ENCODE measurements at regions not wholly inside any gene's neighbourhood (a gene's known extent, or its start where the extent isn't known, plus 50 kb on each side); places are given as distances from the start of the nearest gene placed in this dataset.
A peak's percentile ranks its signal among the peaks of the same experiment; 100 is the strongest.
"Not testable (repeated sequence)": the region's sequence is repeated elsewhere in the genome, so short reads cannot be mapped to it uniquely, and the experiment has no call there.

DNA sequence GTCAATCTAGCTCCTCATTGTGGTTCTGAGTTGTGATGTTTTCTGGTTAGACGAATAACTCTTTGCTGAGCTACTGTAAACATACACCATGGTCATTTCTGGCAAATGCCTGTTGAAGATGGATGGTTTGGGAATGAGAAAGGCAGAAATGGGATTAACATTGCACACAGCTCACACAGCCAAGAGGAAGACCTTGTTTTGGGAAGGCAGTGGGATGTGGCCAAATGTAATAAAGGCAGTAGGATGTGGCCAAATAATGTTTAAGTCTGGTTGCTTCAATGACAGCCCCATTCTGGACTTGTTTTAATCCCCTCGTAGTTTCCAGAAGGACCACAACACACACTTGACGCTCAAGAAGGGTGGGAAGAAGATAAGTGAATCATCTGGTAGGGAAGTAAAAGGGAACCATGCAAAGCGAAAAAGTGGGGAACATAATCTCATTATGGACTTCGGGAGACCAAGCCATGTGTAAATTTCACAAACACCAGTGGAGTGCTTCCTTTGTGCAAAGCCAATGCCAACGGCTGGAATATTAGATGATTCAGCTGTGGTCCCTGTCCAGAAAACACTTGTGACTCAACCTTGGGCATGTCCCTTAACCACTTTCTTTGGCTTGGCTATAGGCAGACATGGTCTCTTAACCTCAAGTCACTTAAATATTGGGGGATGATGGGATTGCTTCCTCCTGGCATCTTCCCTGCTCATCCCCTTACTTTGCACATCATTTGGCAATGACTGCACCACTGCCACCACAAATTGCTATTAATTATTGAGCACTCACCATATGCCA is 284.4 kb upstream of the CRY1 start:
- DNase-seq = no peak

DNA sequence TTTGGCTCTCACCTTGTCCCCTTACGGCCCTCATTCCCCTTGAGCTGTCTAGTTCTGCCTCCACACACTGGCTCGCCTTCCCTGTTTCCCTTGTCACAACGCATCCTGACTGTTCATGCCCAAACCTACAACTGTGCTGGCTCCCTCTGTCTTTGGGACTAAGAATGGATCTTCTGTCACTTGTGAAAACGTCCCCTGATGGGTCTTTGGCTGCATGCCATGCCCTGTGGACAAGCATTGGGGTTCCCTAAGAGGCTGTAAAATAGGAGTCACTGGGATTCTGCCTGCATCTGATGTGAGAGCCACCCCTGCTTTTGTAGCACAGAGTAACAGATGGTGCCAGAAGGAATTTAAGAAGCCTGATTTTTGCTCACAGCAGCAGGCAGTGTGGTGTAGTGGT is 285.3 kb upstream of the CRY1 start:
- no peak for DNase-seq

DNA sequence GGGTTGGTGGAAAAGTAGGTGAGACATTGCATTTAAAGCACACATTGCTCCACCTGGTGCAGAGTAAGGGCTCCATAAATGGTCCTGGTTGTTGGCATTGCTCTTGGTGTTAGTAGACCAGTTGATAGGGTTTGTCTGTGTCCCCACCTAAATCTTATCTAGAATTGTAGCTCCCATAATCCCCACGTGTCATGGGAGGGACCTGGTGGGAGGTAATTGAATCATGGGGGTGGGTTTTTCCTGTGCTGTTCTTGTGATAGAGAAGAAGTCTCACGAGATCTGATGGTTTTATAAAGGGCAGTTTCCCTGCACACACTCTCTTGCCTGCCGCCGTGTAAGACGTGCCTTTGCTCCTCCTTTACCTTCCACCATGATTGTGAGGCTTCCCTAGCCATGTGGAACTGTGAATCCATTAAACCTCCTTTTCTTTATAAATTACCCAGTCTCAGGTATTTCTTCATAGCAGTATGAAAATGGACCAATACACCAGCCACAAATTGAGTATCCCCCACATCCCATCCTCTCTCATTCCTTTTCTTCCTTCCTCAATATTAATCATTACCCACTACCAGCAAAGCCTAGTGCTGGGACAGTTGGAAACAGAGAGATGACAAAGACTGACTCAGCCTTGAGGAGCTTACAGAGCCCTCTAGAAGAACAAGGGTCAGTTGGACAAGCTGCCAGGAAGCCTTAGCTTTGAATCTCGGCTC is 285.9 kb upstream of the CRY1 start:
- DNase-seq = not testable (repeated sequence)

DNA sequence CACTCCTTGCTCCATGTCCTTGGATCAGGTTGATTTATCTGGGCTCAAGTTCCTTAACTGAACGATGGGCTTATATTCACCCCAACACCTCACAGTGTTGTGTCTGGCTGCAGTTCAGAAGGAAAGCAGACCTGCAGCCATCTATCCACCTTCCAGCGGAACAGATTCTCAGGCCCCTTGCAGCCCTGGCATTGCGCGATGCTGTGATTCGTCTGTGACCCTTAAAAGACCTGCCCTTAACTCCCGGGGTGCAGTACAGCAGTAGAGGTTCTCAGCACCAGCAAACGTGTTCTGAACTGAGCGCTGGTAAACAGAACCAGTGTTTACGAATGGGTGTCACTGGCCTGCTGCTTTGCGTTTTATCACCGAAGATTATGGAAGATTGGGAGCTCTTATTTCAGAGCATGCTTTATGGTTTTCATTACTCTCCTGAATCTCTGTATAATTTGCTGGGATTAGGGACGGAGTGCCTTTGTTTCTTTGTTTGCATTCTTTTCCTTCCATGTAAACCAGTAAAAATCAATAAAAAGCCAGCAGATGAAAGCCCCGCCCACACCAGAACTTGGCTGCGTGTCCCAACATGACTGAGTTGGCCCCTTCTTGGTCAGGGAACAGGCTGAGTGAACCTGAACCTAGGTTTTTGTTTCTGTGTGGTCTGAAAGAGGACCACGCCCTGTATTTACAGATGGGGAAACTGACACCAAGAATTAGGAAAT is 286.7 kb upstream of the CRY1 start:
- peak; percentile 44 to 49 for DNase-seq

DNA sequence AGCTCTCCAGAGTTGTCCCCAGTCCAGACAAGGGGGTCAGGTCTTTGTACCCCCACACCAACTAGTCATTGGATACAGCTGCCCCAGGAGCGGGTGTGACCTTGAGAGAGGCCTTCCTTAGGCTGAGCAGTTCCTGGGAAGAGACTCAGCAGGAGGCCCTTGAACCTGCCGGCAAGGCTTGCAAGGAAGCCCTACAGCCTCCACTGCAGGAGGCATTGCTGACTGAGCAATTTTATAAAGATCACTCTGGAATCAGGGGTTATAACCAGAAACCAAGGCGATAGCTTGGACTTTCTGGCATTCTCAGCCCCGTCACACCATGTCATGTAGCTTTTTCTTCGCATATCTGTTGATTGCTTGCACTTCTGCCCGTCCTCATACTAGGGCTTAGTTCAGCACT is 291.3 kb upstream of the CRY1 start:
- no peak for DNase-seq

DNA sequence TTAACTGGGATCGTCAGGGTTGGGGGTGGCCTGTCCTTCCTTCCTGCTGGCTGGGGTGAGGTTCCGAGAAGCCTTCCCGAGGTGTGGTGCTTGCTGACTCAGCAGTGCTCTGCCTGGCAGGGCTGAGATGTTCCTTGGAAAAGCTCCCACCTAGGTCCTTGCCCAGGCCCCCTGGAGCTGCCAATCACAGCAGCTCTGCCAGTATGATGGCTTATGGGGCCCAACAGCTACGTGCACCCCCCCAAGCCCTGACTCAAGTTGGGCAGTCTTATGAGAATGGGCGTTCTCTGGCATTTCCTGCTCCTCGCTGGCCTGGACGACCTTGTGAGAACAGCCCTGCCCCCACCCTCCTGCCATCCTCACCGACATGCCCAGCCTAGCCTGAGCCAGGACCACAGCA is 292.2 kb upstream of the CRY1 start:
- no peak for DNase-seq

DNA sequence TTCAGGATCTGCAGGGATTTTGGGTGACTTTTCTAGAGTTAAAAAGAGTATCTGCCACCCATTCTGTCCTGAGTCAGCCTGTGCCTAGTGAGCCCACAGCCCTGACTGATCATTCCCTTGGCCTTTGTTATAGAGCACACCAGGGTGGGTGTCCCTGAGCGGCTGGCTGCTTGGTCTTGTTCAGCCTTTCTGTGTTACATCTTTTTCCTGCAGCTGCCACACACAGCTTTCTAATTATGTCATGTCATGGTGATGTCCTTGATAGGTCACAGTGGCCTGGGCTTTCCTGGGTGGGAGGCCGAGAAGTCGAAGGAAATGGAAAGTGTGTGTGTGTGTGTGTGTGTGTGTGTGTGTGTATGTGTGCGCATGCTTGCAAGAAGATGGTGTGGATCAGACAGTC is 293.2 kb upstream of the CRY1 start:
- DNase-seq = no peak

DNA sequence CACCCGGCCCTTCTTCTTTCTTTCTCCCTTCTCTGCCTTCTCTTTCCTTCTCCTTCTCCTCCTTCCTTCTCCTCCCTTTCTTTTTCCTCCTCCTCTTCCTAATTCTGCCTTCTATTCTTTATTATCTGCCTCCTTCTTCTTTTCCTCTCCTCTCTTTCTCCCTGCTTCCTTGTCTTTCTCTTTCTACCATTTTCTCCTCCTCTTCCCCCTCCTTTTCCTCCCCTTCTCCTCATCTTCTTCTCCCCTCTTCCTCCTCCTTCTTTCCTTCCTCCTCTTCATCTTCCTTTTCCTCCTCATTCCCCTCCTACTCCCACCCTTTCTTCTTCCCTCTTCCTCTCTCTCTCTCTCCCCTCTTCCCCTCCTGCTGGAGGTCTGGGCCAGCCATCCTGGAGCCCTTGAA is 294.9 kb upstream of the CRY1 start:
- DNase-seq = no peak

DNA sequence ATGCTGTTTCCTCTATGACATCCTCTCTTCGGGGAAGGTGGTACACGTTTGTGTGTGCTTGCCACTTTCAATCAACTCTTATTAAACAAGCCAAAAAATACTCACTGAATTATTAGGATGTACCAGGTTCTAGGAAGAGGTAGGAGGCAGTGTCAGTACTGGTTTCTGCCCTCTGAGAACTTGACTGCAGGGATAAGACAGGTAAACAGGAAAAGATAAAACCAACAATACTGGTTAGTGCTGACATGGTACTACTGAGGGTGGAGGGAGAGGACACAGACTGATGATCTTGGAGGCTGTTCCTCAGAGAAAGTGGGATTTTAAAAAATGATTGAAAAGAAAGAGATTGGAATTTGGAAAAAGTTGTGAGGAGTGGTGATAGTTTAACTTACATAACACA is 295.2 kb upstream of the PWP1 start:
- no peak for DNase-seq

DNA sequence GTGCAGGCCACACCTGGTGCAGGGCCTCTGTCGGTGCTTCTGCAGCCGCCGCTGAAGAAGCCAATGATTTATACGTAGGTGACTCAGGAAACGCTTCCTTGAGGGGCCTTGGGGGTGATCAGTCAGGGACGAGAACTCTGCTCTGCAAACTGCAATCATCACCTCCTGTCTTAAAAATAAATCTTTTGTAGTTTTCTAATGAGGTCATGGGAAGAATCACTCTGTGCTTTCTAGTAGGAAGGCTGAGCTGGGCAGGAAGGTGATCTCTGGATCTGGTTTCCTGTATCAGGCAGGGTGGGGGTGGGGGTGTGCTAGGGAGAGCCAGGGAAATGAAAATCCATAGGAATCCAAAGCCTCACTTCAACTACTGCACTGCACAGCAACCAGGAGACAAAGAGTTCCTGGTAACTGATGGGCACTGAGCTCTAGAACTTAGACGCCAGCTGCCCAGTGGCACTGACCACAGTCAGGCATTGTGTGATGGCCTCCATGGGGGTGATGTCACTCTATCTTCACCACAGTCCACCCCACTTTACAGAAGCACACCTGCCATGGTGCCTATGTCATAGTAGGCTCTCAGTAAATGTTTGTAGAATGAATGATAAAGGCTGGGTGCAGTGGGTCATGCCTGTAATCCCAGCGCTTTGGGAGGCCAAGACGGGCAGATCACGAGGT is 292.4 kb upstream of the PWP1 start:
- no peak for DNase-seq

DNA sequence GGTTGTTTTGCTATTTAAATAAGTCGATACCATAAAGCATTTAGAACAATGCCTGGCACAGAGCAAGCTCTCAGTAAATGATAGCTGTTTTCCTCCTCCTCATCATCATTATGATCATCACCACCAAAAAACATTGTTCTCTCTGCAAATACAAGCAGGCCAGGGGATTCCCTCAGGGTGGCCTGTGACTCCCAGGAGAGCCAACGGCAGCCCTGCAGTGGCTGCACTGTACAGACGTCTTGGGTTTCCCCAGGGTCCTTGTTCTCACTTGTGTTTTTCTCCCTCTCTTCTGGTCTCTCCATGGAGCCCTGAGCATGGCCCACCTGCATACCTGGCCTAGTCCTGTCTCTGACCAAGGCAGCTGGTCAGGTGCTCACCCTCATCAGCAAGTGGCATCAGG is 290.9 kb upstream of the PWP1 start:
- no peak for DNase-seq

DNA sequence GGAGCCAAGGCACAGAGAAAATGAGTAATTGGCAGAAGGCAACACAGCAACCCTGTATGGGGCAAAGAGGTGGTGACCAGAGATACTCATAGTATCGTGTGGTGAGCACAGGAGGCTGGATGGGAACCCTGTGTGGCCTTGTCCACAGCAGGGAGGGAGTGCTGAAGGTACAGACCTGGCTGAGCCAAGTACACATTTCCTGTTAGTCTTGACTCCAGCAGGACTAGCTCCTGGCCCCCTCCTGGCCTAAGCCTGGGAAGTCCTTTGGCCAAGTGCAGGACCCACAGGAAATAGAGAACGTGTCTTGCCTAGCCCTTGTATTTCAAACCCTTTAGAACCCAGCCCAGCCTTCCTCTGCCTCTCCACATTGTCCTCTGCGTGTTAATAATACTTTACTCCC is 289.8 kb upstream of the PWP1 start:
- DNase-seq = no peak

DNA sequence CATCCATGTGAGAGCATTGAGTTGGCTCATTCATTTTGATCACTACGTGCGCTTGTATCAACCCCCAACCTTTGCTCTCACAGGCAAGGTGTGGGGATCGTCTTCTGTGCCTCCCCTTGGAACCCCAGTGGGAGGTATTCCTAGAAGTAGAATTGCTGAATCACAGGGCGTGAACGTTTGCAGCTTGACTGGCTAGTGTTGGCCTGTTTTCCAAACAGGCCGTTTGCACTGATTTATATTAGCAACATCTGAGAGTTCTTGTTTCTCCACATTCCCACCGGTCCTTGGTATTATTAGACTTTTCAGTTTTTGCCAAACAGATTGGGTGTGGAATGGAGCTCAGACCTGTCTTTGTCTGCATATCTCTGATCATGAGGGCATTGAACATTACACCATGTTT is 288.6 kb upstream of the PWP1 start:
- no peak for DNase-seq

DNA sequence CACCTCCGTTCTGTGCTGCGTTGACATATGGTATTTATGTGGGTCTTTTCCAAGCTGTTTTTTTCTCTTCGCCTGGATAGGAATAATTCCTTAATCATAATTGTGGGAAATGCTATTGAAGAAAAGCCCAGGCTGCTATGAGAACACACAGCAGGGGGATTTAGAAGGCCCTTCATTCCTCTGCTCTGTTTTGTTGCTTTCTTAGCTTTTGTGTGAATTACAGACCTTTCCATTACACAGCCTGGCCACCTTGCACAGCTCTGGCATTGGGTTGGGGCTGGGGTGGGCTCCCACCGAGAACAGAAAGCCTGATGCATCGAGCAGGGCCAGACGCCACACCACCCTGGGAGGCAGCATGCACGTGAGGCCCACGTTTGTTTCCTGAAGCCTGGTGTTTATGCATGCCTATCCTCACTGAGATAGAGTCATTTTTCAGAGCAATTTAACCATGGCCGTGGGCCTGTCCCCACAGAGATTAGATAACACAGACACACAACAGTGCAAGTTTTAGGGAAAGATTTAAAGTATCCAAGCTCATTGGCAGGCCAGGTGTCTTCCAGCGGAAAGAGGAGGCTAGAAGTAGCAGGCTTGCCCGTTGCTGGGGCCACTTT is 287.6 kb upstream of the PWP1 start:
- DNase-seq = no peak

DNA sequence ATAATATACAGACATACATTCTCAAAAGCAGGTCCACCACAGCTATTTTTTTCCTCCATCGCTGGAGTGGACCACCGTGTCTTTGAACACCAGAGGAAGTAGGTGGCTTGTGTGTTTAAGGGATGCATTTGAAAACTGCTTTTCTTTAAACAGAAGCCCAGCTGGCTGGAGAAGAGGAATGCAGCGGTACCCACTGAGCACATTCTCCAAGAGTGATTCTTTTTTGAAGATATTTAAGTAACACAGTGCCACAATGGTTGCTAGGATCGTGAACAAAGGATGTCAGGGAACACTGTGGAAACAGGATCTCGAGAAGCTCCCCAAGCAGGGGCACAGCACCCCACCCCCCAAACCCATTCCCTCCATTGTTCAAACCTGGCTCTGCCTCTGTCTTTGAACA is 286.6 kb upstream of the PWP1 start:
- no peak for DNase-seq

DNA sequence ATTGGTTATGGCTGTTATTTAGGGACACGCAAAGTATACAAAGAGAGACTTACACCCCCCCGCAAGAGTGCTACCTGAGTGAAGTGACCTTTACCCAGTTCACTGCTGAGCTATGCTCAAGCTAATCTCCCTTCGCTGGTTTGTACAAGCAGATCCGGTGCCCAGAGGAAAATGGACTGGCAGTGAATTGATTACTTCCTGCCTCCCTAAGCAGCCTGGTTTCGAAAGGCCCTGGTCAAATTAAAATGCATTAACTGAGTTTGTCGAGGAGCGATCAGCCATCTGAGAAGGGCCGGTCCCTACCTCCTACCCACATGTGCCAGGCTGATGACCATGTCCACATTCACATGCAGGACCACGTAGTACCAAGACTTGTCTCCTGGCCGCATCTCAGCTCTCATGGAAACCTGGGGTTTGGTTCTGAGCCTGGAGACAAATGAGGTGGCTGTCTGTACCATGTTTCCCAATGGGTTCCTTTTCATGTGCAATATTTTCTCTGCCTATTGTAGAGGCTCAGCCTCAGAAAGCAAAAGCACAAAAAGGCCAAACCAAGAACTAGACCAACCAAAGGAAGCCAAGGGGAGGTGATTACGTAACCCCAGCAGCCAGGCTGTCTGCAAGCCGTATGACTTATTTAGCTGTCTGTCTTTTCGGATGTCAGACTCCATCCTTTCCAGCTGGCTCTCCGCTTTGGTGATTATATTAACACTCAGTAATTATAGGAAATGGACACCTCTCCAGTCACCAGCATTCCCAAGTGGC is 284.7 kb upstream of the PWP1 start:
- no peak for DNase-seq

DNA sequence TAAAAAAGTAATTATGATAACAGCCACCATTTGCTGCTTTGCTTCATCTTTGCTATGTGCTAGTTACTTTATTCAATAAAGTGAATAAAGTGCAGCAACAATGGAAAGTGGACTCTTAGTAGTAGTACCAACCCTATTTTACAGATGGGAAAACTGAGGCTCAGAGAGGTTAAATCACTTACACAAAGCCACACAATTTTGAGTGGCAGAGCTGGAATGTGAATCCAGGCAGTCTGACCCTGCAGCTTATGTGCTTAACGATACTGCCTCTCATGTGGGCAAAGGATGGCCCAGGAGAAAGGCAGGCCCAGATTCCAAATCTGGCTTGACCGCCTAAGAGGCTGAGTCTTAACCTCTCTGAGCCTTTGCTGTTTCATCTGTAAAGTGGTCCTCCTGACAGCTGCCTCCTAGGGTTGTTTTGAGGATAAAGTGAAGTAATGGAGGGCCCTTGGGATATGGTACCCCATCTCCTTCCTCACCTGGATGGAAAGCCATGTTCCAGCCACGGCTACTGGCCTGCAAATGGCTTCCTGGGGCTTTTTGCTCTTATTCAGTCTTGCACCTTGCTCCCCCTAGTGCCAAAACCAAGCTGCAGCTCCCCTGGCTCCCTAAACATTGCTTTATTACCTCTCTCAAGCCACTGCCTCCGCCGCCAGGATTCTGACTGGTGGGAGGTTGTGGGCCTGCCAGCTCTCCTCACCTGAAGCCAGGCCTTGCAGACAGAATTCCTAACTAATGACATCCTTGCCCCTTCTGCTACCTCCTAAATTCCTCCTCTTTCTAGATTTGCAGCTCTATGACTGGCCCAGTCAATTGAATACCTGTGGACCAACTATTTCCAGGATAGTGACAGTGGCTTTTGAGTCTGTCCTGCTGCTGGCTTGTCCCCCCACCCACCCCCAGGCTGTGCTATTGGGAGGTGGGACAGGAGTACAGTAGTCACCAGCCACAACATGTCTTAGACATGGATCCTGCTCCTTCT is 283.3 kb upstream of the PWP1 start:
- DNase-seq = peak; percentile 52 to 69

DNA sequence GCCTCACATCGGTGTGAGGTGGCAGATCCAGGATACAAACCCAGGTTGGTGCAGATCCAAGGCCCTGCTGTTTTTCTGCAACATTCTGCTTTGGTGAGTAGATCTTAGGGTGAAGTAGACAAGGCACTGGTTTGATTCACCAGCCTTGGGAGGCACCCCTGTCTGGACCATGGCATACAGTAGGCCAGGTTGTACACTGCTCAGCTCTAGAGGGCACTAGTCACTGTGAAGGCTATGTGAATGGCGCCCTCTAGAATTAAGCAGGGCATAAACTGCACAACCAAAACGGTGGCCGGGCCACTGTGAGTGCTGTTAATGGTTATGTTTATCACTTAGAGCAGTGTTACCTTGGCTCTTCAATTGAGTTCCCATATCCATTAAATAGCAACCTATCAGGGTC is 280.6 kb upstream of the PWP1 start:
- DNase-seq = no peak

DNA sequence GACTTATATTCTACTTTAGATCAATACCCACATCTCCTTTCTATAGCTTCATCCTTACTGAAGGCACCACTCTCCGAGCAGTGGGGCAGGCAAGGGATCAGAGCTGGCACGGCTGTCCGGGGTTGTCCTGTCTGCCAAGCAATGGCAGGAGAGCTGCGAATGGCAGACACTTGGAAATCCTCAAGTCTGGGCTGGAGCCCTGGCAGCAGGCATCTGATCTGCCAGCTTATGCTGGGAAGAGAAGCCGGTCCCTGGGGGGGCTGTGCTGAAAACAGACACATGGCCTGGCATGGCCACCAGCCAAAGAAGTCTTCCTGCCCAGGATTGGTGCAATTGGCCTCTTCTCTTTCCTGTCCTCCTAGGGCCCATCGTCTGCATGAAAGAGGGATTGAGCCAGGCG is 280.2 kb upstream of the PWP1 start:
- no peak for DNase-seq

DNA sequence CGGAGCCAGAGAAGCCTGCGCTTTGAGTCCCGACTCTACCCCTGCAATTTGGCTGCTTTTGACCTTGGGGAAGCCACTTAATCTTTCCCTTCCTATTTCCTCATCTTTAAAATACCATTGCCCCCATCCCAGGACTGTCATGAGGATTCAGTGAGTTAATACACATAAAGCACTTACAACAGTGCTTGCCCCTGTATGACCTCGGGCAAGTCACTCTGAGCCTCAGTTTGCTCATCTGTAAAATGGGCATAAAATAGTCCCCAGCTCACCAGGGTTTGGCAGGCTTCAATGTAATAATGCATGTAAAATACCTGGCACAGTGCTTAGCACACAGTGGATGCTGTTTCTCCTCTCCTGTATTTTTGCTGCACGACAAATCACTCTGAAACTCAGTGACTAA is 278.7 kb upstream of the PWP1 start:
- DNase-seq = no peak
